ENCODE measurements at regions not wholly inside any gene's neighbourhood (a gene's known extent, or its start where the extent isn't known, plus 50 kb on each side); places are given as distances from the start of the nearest gene placed in this dataset.

DNA sequence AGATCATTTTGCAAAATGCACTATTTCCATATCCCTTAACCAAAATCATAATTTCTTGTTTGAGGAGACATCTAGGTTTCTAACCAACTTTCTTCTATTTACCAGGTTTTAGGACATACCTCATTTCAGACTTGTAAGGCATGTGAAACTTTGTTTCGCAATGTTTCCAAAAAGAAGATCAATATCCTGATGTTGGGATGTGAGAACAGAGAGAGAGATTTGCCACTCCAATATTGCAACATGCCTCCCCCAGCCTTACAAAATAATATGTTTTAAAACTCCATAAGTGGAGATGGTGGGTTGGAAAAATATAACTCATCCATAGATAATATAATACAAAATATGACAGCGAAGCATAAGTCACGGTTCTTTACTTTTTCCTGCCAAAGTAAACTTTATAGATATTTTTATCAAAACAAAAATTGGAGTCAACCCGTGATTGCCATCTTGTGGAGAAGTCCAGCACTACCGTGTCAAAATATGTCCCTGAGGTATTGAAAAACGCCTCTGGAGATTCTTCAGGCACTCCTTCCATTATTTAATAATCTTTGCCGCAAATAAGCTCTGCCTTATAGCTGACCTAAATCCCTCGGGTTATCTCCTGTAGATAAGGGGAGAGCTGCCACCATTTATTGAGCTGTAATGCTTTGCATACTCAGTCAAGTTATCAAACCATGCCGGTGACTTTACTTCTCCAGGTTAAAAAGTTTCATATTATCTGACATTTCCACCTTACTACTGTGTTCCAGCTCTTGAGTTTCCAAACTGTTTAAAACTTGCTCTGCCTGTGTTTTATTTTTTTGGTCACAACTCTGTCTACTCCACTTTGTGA is 534.2 kb downstream of the HACE1 start:
- no peak for DNase-seq (ENCODE audit: low read depth in 1 of 2, low spot score in 1 of 2)

DNA sequence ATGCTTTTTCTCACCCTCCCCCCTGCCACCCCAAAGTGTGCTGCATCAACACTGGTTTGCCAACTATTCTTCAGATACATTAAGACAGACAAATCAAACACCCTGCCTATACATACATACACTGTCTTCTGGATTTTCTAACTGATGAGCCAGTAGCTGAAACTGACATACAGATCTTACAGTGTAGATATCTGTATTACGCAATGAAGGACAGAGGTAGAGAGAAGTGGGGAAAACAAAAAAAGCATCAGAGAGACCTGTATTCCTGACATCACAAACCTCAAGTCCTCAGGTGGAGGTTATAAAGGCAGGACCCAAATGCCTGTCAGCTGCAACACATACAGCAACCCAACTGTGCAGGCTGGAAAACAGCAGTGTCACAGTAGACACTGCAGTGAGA is 535.4 kb downstream of the HACE1 start:
- DNase-seq (ENCODE audit: low read depth in 1 of 2, low spot score in 1 of 2) = no peak

DNA sequence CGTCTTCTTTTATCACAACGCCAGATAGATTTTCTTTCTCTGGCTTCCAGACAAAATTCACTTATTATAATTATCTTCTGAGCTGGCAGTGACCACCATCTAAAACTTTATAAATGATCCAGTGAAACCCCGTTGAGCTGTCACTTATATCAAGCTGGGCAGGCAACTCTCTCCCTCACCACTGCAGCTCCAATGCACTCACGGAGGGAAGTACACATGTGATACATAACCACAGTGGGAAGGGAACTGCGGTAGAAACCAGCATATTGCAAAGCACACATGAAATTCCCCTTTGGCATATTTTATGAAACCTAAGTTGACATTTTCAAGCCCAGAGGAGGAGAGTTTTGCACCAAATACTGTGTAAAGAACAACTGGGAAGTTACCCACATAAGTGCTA is 536.9 kb downstream of the HACE1 start:
- DNase-seq (ENCODE audit: low read depth in 1 of 2, low spot score in 1 of 2) = no peak

DNA sequence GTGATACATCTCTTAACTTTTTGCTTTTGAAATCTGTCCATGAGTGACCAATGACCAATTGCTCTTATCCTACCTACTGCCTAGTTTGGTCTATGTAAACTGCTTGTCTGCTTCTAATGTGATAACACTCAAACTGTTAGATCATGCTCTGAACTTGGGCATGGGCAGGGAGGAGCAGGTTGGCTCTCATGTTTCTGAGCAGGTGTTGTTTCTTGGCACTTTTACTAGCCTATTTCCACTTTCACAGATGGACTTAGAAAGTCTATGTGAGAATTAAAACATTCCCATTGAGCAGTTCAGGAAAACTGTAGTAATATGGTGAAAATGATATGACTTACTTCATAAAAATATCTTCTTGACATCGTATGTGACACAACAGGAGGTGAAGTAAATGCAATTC is 538.4 kb downstream of the HACE1 start:
- DNase-seq (ENCODE audit: low read depth in 1 of 2, low spot score in 1 of 2) = no peak

DNA sequence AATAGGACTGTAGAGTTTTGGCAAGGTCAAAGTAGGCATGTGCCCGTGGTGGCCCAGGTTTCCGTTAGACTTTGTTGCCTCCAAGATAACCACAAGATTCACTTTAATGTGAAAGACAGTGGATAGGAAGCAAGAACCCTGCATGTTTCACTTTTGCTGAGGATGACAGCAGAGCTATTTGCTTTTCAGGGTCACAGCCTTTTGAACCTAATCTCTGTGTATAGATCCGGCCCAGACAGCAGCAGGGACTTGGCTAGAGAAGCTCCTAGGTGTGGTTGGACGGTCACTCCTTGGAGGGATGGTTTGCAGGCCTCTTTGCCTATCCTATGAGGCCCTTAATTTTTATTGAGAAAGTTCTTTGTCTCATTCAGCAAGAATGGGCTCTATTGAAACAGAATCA is 538.8 kb downstream of the HACE1 start:
- no peak for DNase-seq (ENCODE audit: low read depth in 1 of 2, low spot score in 1 of 2)

DNA sequence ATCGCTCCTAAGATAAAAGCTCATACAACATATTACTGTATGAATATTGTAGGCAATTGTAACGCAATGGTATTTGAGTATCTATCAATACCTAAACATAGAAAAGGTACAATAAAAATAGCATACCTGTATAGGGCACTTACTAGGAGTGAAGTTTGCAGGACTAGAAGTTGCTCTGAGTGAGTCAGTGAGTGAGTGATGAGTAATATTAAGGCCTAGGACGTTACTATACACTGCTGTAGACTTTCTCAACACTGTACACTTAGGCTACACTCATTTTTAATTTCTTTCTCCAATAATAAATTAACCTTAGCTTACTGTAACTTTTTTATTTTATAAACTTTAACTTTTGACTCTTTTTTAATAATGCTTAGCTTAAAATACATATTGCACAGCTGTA is 546.9 kb downstream of the HACE1 start:
- DNase-seq (ENCODE audit: low read depth in 1 of 2, low spot score in 1 of 2) = no peak

DNA sequence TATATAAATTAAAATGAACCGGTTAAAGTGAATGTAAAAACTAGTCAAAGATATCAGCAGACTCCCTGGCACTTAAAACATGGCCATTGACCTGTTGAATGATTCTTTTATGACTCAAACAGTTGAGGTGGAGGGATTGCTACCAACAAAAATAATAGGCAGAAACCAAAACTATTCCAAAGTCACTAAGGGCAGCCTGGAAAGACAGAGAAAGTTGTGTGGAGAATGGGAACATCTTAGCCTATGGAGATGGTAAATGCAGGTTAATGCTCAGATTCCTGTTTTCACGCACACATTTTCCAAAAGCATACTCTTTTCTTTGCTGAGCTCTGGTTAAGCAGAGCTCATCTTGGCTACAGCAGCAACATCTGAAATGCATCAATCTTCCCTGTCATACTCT is 553.5 kb downstream of the HACE1 start:
- DNase-seq (ENCODE audit: low read depth in 1 of 2, low spot score in 1 of 2) = no peak

DNA sequence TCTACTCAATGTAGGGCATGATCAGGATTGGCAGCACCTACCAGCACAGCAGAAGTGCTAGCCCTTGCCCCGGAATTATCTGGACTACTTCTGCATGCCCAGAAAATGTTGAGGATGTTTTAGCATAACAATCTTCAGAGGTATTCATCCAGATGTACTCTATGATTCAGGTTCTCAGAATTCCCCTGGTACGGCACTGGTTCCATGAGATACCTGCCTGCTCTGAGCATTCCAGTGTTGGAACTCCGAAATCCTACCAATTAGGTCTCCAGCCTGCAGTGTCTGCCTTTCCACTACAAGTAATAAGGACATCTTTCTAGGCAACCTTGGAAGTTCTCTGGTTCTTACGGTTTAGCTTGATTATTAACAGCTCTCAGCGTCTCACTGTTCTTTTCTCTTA is 554.5 kb downstream of the HACE1 start:
- no peak for DNase-seq (ENCODE audit: low read depth in 1 of 2, low spot score in 1 of 2)

DNA sequence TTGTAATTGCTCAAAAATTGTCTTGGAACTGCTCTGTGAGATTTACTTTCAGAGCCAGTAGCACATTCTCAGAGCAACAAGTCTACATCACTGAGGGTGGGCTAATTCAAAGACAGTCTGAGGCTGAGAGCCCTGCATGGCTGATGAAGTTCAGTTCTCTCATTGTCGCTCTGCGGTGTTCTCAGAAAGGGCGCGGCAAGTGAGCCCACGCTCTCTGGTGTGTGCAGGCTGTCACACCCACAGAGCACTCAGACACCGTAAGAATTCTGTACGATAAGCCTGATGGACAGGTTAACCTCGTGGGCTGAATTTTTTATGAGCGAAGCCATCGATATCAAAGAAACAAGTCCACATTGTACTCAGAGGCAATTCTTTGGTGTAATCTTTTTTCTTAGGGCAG is 557.8 kb downstream of the HACE1 start:
- DNase-seq (ENCODE audit: low read depth in 1 of 2, low spot score in 1 of 2) = no peak

DNA sequence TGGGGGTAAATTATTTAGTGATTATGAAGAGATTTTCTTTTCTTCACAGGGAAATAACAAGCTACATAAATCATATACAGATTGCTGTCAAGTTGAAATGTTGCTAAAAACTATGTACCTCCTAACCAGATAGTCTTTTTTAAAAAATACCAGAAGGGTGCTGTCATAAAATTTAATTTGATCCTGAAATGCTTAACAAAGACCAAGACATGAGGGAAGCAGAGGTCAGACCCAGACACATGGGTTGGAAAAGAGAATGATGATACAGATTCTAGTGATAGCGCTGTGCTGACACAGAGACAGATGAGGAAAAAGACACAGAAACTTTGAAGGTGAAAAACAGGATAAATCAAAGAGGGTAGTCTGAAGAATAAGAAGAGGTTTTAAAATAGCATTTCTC is 573.1 kb downstream of the HACE1 start:
- DNase-seq (ENCODE audit: low read depth in 1 of 2, low spot score in 1 of 2) = no peak

DNA sequence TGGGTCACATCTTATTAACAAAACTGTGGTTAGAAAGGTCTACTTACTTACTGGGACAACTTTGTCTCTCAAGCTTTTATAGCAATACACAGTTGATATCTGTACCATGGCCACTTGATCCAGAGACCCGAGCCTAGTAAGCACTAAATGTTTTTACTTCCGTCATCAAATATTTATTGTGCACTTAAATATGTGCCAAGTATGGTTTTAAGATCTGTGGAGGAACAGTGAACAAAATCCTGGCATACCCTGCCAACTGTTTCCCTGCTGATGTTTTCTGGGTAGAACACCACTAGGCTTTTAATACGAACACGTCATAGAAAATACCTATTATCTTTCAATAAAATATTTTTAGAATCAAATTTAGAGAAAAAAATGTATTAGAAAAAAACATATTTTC is 574.8 kb downstream of the HACE1 start:
- DNase-seq (ENCODE audit: low read depth in 1 of 2, low spot score in 1 of 2) = no peak

DNA sequence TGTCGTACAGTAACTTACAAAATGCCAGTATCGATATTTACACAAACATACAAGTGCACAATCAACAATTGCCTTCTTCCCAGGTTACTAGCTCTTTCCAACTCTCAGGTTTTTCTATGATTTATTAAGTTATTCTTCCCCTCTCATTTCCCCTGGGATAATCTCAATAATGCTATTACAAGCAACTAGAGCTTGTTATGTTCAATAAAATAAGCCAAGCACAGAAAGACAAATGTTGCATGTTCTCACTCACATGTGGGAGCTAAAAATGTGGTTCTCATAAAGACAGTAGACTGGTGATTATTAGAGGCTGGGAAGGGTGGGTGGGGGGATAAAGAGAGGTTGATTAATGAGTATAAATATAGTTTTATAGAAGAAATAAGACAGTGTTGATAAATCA is 577.1 kb downstream of the HACE1 start:
- DNase-seq (ENCODE audit: low read depth in 1 of 2, low spot score in 1 of 2) = no peak

DNA sequence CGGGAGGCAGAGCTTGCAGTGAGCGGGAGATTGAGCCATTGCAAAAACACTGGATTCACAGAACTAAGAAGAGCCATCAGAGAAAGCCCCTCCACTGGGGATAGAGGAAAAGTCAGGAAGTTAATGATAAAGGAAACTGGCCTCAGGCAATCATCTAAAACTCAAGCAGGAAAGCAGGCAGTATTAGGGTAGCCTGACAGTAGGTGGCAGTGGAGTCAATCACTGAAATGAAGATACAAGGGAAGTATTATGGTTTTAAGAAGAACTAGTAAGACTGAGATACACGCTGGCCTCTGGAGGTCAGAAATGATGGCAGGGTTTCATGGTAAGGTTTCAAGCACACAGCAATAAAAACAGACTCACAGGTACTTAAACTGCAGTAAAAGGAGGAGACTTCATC is 578.3 kb downstream of the HACE1 start:
- no peak for DNase-seq (ENCODE audit: low read depth in 1 of 2, low spot score in 1 of 2)

DNA sequence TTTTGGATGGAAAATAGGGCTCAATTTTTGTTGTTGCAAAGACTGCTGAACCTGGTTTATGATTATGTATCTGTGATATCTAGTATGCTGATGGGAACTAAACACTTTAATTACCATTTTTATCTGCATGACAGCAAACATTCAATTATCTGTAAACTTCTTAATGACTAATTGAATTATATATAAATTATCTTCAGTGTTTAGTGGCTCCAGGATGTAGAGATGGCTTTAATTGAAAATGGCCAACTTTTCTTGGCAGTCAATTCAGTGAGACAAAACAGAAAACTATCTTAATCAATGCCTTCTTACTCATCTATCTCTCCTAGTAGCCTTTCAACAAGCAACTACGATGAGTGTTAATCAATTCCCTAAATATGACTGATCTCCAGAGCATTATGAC is 591.3 kb downstream of the HACE1 start:
- DNase-seq (ENCODE audit: low read depth in 1 of 2, low spot score in 1 of 2) = no peak

DNA sequence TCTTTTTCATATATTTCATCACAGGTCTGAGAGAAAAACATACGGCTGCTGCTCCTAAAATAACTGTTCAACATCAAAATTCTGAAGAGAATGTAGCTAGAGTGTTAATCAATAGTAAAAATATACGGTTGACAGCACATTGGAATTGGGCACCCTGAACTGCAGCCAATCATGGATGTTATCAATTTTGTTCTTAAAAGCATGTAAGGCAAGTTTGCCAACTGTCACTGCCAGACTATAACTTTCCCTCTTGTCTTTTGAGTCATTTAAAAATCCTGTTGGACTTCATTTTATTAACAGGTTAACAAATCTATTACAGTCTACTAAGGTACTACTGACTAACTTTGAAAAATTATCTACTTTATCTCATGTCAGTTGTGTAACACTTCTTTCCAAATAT is 592.8 kb downstream of the HACE1 start:
- no peak for DNase-seq (ENCODE audit: low read depth in 1 of 2, low spot score in 1 of 2)

DNA sequence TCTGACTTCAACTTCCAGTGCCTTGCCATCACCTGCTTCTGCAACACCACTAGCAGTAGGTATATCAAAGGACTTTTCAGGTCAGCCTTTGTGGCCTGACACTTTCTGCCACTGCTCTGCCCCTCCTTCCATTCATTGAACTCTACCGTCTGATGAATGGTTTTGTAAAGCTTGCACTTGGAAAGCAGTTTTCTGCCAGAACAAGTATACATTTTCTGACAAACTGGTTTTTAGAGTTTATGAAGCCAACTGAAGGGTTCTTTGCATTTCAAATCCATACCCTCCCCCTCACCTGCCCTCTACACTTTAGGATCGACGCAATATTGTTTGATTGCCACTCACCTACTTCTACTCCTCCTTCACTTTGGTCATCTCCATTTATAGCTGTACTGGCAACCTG is 603.1 kb downstream of the HACE1 start:
- DNase-seq (ENCODE audit: low read depth in 1 of 2, low spot score in 1 of 2) = no peak

DNA sequence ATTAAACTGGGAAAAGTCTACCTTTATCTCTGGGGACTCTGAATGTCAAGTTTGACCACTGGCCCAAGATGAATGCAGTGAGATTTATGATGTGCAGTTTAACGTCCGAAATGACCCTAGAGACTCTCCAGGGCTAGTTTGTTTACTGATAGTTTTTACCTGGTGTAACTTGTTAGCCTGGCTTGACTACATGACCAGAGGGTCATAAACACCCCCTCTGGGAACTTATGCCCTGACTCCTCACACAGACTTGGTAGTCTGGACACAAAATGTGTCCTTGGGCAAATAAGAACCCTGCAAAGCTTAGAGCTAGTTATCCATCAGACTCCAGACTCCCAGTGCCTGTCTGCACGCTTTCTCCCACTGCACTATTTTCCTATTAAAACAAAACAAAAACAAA is 606.5 kb downstream of the HACE1 start:
- no peak for DNase-seq (ENCODE audit: low read depth in 1 of 2, low spot score in 1 of 2)

DNA sequence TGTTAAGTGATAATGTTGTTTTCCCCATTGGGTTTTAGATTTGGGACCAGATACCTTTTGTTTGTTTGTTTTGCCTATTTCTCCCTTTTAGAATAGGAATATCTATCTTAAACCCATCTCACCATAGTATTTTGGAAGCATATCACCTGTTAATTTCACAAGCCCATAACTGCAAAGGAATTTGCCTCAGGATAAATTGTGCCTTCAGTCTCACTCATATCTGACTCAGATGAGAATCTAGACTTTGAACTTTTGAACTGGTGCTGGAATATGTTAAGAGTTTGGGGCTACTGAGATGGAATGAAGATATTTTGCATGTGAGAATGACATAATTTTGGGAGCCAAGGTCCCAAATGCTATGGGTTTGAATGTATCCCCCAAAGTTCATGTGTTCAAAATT is 607.4 kb downstream of the HACE1 start:
- DNase-seq (ENCODE audit: low read depth in 1 of 2, low spot score in 1 of 2) = no peak

DNA sequence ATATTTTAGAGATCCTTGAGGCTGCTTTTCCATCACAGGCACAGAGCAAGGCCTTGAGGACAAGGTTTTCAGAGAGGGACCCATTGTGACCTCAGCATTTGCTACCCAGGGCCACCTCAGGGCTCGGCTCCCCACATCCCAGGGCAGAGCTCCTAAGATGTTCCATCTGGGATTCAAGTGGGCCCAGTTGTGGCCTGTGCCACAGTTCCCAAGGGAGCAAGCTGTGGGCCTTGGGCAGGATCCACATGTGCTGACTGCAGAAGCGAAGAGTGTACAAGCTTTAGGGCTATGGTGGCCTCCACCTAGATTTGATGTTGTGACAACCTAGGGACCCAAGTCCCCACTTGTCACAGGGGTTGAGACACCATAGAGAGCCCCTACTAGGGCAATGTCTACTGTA is 608.1 kb downstream of the HACE1 start:
- no peak for DNase-seq (ENCODE audit: low read depth in 1 of 2, low spot score in 1 of 2)

DNA sequence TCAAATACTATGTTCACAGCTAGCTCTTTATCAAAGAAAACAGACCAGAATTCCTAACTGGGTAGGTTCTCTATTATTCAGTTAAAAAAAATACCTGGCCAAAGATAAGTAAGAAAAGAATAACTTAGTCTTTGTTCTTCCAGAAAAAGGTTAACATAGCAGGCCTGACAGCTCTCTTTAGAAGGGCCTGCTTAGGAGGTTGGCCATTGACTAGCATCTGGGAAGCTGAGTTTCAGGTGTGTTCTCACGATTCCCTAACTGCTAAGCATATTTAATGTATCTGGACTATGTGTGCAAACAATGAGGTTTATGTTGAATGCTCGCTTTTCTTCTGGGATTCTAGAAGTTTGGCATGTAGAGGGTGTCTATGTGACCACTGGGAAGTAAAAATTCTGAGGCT is 618.9 kb downstream of the HACE1 start:
- DNase-seq (ENCODE audit: low read depth in 1 of 2, low spot score in 1 of 2) = no peak

DNA sequence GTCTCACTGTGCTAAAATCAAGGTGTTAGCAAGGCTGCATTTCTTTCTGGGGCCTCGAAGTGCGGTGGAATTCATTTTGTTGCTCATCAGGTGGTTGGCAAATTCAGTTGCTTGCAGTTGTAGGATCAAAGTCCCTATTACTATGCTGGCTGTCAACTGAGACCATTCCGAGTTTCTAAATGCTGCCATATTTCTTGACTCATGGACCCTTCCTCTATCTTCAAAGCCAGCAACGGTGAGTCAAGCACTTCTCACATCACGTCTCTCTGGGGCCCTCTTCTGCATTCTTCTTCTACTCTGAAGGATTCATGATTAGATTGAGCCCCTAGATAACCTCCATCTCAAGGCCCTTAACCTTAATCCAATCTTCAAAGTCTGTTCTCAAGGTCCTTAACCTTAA is 619.7 kb downstream of the HACE1 start:
- no peak for DNase-seq (ENCODE audit: low read depth in 1 of 2, low spot score in 1 of 2)

DNA sequence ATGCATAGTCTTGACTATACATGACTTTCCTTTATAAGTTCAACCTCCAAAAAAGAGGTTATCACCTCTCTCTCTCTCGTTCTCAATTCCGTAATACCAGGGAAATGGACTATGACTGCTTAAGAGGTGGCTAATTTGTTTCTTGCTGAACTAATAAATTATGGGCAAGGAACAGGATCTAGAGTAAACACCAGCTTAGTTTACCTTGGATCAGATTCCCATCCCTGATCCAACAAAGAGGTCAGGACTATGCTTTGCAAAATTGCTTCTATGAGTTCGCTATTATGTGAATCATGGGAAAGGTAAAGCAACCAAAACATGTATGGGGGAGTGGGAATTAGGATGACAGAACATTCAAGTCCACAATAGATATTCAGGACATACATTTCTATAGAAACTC is 630.7 kb downstream of the HACE1 start:
- no peak for DNase-seq (ENCODE audit: low read depth in 1 of 2, low spot score in 1 of 2)

DNA sequence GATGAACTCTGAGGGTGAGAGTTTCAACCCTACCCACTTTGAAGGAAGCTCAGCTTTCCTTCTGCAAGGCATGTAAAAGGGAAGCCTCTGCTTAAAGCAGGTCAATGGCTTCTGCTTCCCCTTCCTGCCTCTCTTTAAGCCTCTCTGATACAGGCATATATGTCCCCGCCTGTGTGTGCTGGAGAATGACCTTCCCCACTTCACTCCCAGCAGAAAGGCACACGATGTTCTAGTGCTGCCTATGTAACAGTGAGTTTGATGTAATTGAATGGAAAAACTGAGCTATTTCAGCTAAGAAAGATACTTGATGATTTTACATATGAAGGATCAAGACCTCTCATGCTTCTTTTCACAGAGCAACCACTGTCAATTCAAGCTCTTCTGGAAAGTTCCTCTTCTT is 632.2 kb downstream of the HACE1 start:
- DNase-seq (ENCODE audit: low read depth in 1 of 2, low spot score in 1 of 2) = no peak
